ENCODE measurements at regions not wholly inside any gene's neighbourhood (a gene's known extent, or its start where the extent isn't known, plus 50 kb on each side); places are given as distances from the start of the nearest gene placed in this dataset.
"Not testable (repeated sequence)": the region's sequence is repeated elsewhere in the genome, so short reads cannot be mapped to it uniquely, and the experiment has no call there.

GRCh38 chr13:52929846-52930245, 81.4 kb upstream of the PCDH8 start:
- DNase-seq (ENCODE audit: low read depth) = no peak

DNA sequence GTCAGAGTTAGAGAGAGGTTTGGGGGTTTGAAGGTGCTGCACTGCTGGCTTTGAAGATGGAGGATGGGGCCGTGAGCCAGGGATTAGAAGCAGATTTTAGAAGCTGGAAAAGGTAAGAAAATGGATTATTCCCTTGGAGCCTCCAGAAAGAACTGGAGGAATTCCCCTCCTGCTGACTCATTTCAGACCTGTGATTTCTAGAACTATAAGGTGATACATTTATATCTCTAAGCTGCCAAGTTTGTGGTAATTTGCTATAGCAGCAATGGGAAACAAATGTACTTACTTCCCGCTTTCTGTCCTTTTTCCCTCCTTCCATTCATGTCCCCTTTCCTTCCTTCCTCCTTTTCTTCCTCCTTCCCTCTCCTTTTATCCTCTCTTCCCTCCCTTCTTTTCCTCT, 78.5 kb upstream of the PCDH8 start:
- DNase-seq (ENCODE audit: low read depth) = no peak

- no peak for DNase-seq (ENCODE audit: low read depth)
Measured at GRCh38 chr13:52925775-52926285, 77.4 kb upstream of the PCDH8 start.

DNA sequence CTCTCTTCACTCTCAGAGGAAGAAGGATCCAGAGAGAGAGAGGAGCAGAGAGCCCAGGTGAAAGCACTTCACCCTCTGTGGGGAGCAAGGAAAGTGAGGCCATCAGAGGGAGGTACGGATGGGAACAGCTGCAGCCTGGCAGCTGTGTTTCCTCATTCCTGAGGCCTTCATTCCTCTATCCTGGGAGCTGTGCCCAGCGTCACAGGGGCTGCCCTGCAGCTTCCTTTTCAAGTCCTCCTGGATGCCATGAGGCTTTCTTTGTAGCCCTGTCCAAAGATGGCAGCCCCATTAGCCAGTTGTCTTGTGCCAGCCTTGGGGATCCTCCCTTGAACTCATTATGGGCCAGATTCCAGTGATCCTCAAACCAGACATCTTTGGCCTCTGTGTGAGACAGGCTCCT, 76.8 kb upstream of the PCDH8 start:
- no peak for DNase-seq (ENCODE audit: low read depth)

DNA sequence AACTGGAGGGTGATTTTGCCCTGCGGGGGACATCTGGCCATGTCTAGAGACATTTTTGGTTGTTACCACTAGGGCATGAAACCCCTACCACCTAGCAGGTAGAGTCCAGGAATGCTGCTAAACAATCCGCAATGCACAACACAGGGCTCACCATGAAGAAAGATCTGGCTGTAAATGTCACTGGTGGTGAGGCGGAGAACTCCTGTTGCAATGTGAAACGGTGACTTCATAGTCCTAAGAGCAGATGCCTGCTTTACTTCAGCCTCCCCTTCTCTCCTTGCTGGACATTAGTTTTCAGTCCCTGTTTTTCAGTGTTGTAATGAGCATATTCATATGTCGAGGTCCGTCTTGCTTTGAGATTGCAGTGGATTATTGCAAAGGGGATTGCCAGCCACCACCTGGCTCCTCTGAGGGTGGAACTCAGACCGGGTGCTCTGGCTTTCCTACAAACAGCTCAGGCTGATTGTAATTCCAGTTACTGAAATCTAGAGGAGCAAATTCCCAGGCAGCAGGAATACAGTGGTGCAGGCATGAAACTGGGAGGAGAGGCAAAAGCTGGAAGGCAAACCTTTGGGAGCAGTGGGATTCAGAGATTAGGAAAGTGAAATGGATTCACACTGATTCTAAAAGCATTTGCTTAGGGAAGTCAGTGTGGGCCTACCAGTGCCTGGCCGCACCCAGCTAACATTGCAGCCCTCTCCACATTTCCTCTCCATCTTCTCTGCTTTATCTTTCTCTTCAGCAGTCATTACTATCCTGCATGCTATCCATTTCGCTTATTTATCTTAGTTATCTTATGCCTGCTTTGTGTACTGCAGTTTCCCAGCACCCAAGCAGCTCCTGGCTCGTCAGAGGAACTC, 76.1 kb upstream of the PCDH8 start:
- no peak for DNase-seq (ENCODE audit: low read depth)

DNA sequence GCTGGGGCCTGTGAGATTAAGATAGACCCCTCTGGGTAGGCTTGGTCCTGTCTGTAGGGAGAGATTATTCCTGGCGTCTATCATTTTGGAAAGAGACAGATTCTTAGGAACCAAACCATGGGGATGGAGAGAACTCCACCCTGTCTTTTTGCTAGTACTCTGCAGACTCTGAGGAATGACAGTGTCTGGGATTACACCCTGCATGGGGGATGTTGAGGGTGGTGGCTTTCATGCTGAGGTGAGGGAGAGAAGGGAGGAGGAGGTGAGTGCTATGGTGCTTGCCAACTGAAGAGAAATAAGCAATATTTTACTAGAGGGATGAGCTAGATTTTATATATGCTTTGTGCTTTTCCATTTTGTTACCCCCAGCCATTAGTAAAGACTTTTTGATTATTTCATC, 74.5 kb upstream of the PCDH8 start:
- no peak for DNase-seq (ENCODE audit: low read depth)

DNA sequence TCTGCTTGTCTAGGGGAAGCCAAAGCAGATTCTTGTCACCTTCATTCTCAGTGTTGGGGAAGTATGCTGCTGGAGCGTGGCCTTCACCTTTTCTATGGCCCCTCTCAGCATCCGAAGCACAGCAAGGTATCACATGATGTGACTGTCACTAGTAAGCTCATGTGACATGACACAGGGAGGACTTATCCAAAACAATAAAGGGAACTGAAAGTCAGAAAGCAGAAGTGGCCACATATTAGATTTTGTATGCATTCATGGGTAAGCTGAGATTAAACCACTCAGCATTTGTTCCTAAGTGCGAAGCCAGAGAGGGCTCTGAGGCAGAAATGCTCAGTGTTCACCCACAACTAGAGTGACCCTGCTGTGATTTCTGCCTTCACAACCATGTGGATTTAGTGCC, 72.8 kb upstream of the PCDH8 start:
- no peak for DNase-seq (ENCODE audit: low read depth)

- no peak for DNase-seq (ENCODE audit: low read depth)
Measured at GRCh38 chr13:52916486-52916990, 68.1 kb upstream of the PCDH8 start.

GRCh38 chr13:52911340-52911739, 62.9 kb upstream of the PCDH8 start:
- no peak for DNase-seq (ENCODE audit: low read depth)

GRCh38 chr13:52910318-52910717, 61.9 kb upstream of the PCDH8 start:
- DNase-seq (ENCODE audit: low read depth) = not testable (repeated sequence)

- no peak for DNase-seq (ENCODE audit: low read depth)
Measured at GRCh38 chr13:52906122-52906903, 57.9 kb upstream of the PCDH8 start.

DNA sequence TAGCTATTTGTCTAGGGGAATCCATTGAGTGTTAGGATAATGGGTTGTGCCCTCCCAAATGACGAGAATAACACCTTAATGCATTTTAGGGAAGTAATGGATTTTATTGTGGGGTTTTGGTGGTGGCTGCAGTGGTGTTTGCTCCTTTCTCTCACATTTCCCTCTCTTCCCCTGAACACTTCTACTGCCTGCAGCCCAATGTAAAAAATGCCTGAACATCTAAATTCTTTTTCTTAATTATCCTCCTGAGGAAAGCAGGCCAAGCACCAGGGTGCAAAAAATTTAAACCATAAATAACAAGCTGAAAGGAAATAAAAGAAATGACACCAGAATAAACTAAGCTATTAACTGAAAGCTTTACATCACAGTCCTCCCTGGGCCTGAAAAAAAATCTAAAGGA, 57.3 kb upstream of the PCDH8 start:
- no peak for DNase-seq (ENCODE audit: low read depth)

DNA sequence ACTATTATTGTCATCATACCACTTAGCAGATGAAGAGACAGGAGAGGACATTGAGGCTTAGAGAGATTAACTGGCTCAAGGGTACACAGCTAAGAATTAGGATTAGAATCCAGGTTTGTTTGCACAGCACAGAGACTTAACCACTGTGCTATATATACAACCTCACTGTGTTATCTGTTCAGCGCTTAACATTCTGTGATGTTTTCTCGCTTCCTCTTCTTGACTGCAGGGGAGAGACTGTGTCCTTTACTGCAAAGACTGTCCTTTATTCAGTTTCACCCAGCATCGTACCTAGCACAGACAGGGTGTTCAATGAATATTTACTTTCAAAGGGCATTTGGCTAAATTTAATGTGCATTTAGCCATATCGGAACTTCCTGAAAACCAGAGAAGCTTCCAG, 54.9 kb upstream of the PCDH8 start:
- no peak for DNase-seq (ENCODE audit: low read depth)

DNA sequence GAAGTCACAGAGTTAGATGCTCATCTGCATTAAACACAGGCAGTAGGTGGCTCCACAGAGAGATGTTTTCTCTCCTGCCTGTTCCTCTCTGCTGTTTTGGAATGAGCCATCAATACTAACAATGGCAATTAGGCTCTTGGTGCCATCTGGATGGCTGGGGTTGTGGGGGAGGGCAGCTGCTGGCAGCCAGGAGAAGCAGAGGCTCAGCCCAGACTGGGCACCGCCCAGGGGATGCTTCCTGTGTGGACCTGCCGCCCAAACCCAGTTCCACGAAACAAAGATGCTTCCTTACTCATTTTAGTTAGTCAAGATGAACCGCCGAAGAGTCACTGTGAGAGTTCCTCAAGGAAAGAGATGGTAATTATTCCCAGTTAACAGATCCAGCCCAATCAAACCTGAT, 50.8 kb upstream of the PCDH8 start:
- DNase-seq (ENCODE audit: low read depth) = no peak

Data from ELR (cell line).